Kidney (tissue), 13 donors: ENCODE measurements at regions not wholly inside any gene's neighbourhood (a gene's known extent, or its start where the extent isn't known, plus 50 kb on each side); places are given as distances from the start of the nearest gene placed in this dataset.

Experiments used
- DNase-seq, 5 donors: peaks; one replicate each; pipeline ENCODE4 v3.0.0-alpha.2; 2013 to 2020
- FAIRE-seq: peaks from 2 replicates; lab custom pipeline; 2012; peaks lifted over from hg19 to GRCh38; lab: Jason Lieb, UNC
- H3K27ac ChIP-seq, 2 donors: one replicate each; pipeline ENCODE4 v1.7.0; 2013; ENCODE audit warnings: low read depth in 2 of 2, low read length in 2 of 2, inconsistent platforms in 1 of 2
- H3K27me3 ChIP-seq: one replicate; pipeline ENCODE4 v1.7.1; 2013; ENCODE audit warnings: low read length, inconsistent platforms; ENCODE audit not compliant: control insufficient read depth, insufficient read depth
- H3K36me3 ChIP-seq, 3 donors: one replicate each; pipeline versions ENCODE4 v1.7.0 to v1.7.1; 2013; ENCODE audit warnings: low read length in 3 of 3, control low read depth in 1 of 3, inconsistent platforms in 1 of 3; ENCODE audit not compliant: insufficient read depth in 3 of 3, control insufficient read depth in 2 of 3
- H3K4me1 ChIP-seq, 3 donors: one replicate each; pipeline versions ENCODE4 v1.7.0 to v1.7.1; 2013; ENCODE audit warnings: low read length in 3 of 3, inconsistent platforms in 1 of 3, low read depth in 1 of 3; ENCODE audit not compliant: control insufficient read depth in 2 of 3, insufficient read depth in 2 of 3
- H3K4me3 ChIP-seq, 3 donors: one replicate each; pipeline versions ENCODE4 v1.7.0 to v1.8.1; 2013; ENCODE audit warnings: low read length in 3 of 3, control low read depth in 1 of 3, inconsistent platforms in 1 of 3
- H3K9ac ChIP-seq, 3 donors: one replicate each; pipeline versions ENCODE4 v1.7.0 to v1.7.1; 2013; ENCODE audit warnings: low read length in 3 of 3, control low read depth in 1 of 3, inconsistent platforms in 1 of 3
- H3K9me3 ChIP-seq, 3 donors: one replicate each; pipeline versions ENCODE4 v1.7.0 to v1.7.1; 2013; ENCODE audit warnings: low read length in 3 of 3, control low read depth in 1 of 3, inconsistent platforms in 1 of 3; ENCODE audit not compliant: control insufficient read depth in 2 of 3, insufficient read depth in 1 of 3
- intact Hi-C: fragments of 100-400 bp; cut with DNase I; formaldehyde crosslinking; loops from one replicate; pipeline ENCODE4 v1.11.1; 2022
- TF ChIP-seq, protein P1 (sequence below): IDR thresholded peaks from 3 replicates; pipeline ENCODE4 v1.5.1; 2012; ENCODE audit warnings: mild to moderate bottlenecking, moderate library complexity, borderline replicate concordance; ENCODE audit not compliant: insufficient read depth; ENCODE audit errors: extremely low read depth
- donor health status: control.
- donor health status: control.
- donor health status: control.
- donor health status: control.
- donor health status: control.
- donor health status: DM: yes; HTN: yes; CAD: no.
- donor health status: Normal renal cell carcinoma (clear cell type).

DNA sequence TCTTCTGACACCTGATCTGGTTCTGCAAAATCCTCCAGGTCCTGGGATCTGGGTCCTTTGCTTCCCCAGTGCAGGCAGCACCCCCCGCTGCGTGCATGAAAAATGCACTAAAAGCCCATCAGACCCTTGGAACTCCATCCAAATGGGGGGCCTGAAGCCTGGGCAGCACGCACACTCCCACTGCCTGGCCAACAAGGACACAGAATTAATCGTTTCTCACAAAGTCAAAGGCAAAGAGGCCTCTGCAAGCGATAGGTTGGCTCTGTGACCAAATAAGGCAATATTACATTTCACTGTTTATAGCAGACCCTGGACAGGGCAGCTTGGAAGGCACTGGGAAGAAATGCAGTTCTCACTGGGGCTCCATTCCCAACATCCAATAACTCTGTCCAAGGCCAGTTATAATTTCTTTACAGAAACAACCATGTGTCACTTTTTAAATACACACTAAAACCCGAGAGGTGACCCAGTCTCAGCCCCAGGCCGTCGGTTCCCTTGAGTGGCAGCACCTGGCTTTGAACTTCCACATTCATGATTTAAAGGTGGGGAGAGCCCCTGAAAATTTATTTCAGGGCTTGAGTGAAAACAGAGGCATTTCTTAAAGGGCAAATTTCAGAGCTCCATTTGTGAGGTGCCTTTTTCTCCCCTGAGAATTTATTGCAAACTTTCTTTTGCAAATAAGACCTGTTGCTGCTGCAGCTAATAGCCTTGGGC is 114.4 kb upstream of the ANO1 start:
- TF ChIP-seq, protein P1, sequence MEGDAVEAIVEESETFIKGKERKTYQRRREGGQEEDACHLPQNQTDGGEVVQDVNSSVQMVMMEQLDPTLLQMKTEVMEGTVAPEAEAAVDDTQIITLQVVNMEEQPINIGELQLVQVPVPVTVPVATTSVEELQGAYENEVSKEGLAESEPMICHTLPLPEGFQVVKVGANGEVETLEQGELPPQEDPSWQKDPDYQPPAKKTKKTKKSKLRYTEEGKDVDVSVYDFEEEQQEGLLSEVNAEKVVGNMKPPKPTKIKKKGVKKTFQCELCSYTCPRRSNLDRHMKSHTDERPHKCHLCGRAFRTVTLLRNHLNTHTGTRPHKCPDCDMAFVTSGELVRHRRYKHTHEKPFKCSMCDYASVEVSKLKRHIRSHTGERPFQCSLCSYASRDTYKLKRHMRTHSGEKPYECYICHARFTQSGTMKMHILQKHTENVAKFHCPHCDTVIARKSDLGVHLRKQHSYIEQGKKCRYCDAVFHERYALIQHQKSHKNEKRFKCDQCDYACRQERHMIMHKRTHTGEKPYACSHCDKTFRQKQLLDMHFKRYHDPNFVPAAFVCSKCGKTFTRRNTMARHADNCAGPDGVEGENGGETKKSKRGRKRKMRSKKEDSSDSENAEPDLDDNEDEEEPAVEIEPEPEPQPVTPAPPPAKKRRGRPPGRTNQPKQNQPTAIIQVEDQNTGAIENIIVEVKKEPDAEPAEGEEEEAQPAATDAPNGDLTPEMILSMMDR = no peak
- Histone ChIP-seq H3K36me3 (no peaks in the 10 kb centered on the region), H3K4me3 (no peak overlapping the region), H3K27me3 (no peaks in the 10 kb centered on the region), H3K27ac (no peak overlapping the region), H3K9ac (no peak overlapping the region), H3K9me3 (peaks cover 0 to 3% (median 0%) of the 10 kb centered on the region in 3 donors), H3K4me1 (peaks cover 0 to 2% (median 0%) of the 10 kb centered on the region in 3 donors)
- DNase-seq = peak in 3 of 5 donors; percentile 62 to 83 (median 83)
- FAIRE-seq = no peak
- intact Hi-C loops = no loop called here

DNA sequence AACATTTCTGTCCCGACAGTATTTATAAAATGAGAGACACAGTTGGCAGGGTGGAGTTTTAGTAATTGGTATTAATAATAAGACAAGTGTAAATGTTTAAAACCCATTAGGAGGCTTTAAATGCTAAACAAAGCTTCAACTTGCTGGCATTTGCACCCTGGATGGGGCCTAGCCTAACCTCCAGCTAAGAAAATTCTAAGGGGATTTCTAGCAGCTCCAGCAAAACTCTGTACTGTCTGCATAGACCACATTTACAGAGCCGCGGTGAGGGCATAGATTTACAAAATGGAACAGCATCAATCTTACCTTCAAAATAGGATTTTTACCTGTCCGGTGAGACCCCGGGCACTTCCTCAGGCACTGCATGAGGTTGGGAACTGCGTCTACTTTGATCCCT is 113.9 kb upstream of the ANO1 start:
- no peak for DNase-seq
- TF ChIP-seq, protein P1 = no peak
- FAIRE-seq = no peak
- intact Hi-C loops = no loop called here
- Histone ChIP-seq H3K9me3 (no peaks in the 10 kb centered on the region), H3K36me3 (no peaks in the 10 kb centered on the region), H3K4me1 (peaks cover 0 to 2% (median 0%) of the 10 kb centered on the region in 3 donors), H3K4me3 (no peak overlapping the region), H3K27me3 (no peaks in the 10 kb centered on the region), H3K27ac (no peak overlapping the region), H3K9ac (no peak overlapping the region)

DNA sequence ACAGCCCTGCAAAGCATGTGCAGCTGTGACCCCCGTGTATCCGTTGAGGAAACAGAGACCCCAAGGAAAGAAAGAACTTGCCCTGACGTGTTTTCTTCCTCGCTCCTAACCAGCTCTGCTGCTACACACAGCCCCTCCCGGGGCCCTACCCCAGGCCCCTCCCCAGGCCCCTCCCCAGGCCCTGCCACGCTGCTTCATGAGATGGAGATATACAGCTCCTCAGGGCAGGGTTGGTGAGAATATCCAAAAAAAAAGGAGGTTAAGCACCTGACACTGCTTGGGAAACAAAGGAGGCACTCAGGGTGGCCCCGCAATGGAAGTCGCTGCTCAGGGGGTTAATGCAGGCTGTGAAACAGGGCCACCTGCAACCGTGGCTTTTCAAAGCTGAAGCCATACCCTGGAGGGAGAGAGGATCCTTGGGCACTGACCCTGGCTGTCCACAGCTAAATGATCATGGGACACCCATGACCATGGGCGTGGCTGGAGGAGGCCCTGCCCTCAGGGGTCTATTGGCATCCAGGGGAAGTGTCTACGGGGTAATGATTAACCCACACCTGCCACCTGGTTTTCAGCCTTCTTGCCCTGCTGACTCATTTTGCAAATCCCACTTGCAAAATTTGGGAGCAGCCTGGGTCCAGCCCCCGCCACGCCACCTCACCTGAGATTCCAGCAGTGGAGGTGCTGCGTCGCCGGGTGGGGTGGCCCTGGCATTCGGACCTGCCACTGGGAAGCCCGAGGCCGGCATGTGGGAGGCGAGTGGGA is 112.1 kb upstream of the ANO1 start:
- H3K27me3 ChIP-seq = no peaks in the 10 kb centered on the region
- H3K4me1 ChIP-seq = peaks cover 0 to 2% (median 0%) of the 10 kb centered on the region in 3 donors
- peak in 4 of 5 donors; percentile 53 to 72 (median 68) for DNase-seq
- no peaks in the 10 kb centered on the region for H3K36me3 ChIP-seq
- intact Hi-C loops = no loop called here
- H3K9ac ChIP-seq = no peak overlapping the region
- no peak overlapping the region for H3K27ac ChIP-seq
- TF ChIP-seq, protein P1 = no peak
- FAIRE-seq = no peak
- no peak overlapping the region for H3K4me3 ChIP-seq
- H3K9me3 ChIP-seq = no peaks in the 10 kb centered on the region
